ENCODE measurements at regions not wholly inside any gene's neighbourhood (a gene's known extent, or its start where the extent isn't known, plus 50 kb on each side); places are given as distances from the start of the nearest gene placed in this dataset.

- DNase-seq (ENCODE audit: low spot score, unreplicated experiment), result no peak
- no peaks in the 10 kb centered on the region for H3K36me3 Mint-ChIP-seq (ENCODE audit: insufficient read depth)
- H3K27me3 Mint-ChIP-seq, result no peaks in the 10 kb centered on the region
- TF ChIP-seq, protein P1, sequence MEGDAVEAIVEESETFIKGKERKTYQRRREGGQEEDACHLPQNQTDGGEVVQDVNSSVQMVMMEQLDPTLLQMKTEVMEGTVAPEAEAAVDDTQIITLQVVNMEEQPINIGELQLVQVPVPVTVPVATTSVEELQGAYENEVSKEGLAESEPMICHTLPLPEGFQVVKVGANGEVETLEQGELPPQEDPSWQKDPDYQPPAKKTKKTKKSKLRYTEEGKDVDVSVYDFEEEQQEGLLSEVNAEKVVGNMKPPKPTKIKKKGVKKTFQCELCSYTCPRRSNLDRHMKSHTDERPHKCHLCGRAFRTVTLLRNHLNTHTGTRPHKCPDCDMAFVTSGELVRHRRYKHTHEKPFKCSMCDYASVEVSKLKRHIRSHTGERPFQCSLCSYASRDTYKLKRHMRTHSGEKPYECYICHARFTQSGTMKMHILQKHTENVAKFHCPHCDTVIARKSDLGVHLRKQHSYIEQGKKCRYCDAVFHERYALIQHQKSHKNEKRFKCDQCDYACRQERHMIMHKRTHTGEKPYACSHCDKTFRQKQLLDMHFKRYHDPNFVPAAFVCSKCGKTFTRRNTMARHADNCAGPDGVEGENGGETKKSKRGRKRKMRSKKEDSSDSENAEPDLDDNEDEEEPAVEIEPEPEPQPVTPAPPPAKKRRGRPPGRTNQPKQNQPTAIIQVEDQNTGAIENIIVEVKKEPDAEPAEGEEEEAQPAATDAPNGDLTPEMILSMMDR (IDR thresholded peaks at IDR 0.05; ENCODE audit: unreplicated experiment), result no peak
- no peaks in the 10 kb centered on the region for H3K4me1 Mint-ChIP-seq (ENCODE audit: low read depth)
- H3K27ac Mint-ChIP-seq, result no peak overlapping the region
- H3K9me3 Mint-ChIP-seq (ENCODE audit: low read depth), result no peaks in the 10 kb centered on the region
- no peak overlapping the region for H3K4me3 Mint-ChIP-seq (ENCODE audit: low read depth)
Measured at GRCh38 chr2:145029873-145030272, 510.0 kb upstream of the ZEB2 start.

DNA sequence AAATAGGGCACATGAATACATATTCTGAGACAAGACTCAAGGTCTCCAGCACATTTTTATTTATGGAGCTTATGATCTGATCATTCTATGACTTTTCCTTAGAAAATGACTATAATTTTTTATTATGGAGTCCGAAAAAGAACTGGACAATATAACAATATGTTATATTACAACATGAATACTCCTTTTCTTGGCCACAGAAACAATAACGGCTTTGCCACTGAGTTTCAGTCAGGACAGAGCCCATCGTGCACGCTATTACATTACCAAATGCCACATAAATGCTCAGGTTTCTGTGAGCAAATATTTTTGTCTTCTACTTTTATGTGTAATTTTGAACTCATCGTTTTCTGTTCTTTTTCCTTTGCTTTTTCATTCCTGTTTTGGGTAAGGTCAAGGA is 509.2 kb upstream of the ZEB2 start:
- H3K4me1 Mint-ChIP-seq (ENCODE audit: low read depth), result no peaks in the 10 kb centered on the region
- no peak overlapping the region for H3K4me3 Mint-ChIP-seq (ENCODE audit: low read depth)

GRCh38 chr2:145028101-145028920 is 508.4 kb upstream of the ZEB2 start:
- H3K4me1 Mint-ChIP-seq (ENCODE audit: low read depth), result no peaks in the 10 kb centered on the region
- TF ChIP-seq, protein P1 (IDR thresholded peaks at IDR 0.05; ENCODE audit: unreplicated experiment), result no peak
- H3K36me3 Mint-ChIP-seq (ENCODE audit: insufficient read depth), result no peaks in the 10 kb centered on the region
- no peak for DNase-seq (ENCODE audit: low spot score, unreplicated experiment)
- H3K27me3 Mint-ChIP-seq, result no peaks in the 10 kb centered on the region
- no peak overlapping the region for H3K4me3 Mint-ChIP-seq (ENCODE audit: low read depth)
- H3K27ac Mint-ChIP-seq, result no peak overlapping the region
- no peaks in the 10 kb centered on the region for H3K9me3 Mint-ChIP-seq (ENCODE audit: low read depth)

More for the DNA sequence above, 509.2 kb upstream of the ZEB2 start:
- H3K9me3 Mint-ChIP-seq (ENCODE audit: low read depth), result no peaks in the 10 kb centered on the region
- no peaks in the 10 kb centered on the region for H3K36me3 Mint-ChIP-seq (ENCODE audit: insufficient read depth)
- H3K27ac Mint-ChIP-seq, result no peak overlapping the region
- TF ChIP-seq, protein P1 (IDR thresholded peaks at IDR 0.05; ENCODE audit: unreplicated experiment), result no peak
- H3K27me3 Mint-ChIP-seq, result no peaks in the 10 kb centered on the region
- DNase-seq (ENCODE audit: low spot score, unreplicated experiment), result no peak

- Mint-ChIP-seq H3K27ac (no peak overlapping the region), H3K4me1 (ENCODE audit: low read depth) (no peaks in the 10 kb centered on the region), H3K4me3 (ENCODE audit: low read depth) (no peak overlapping the region), H3K9me3 (ENCODE audit: low read depth) (no peaks in the 10 kb centered on the region), H3K27me3 (no peaks in the 10 kb centered on the region), H3K36me3 (ENCODE audit: insufficient read depth) (no peaks in the 10 kb centered on the region)
- TF ChIP-seq, protein P1 (IDR thresholded peaks at IDR 0.05; ENCODE audit: unreplicated experiment), result no peak
- DNase-seq (ENCODE audit: low spot score, unreplicated experiment), result no peak
Measured at GRCh38 chr2:145026456-145027455, 506.8 kb upstream of the ZEB2 start.

- Mint-ChIP-seq H3K4me3 (ENCODE audit: low read depth) (no peak overlapping the region), H3K36me3 (ENCODE audit: insufficient read depth) (no peaks in the 10 kb centered on the region), H3K27ac (no peak overlapping the region), H3K27me3 (no peaks in the 10 kb centered on the region), H3K9me3 (ENCODE audit: low read depth) (no peaks in the 10 kb centered on the region), H3K4me1 (ENCODE audit: low read depth) (no peaks in the 10 kb centered on the region)
- DNase-seq (ENCODE audit: low spot score, unreplicated experiment), result no peak
- TF ChIP-seq, protein P1 (IDR thresholded peaks at IDR 0.05; ENCODE audit: unreplicated experiment), result no peak
Measured at GRCh38 chr2:145025382-145025781, 505.5 kb upstream of the ZEB2 start.

Data from progenitor cell of endocrine pancreas (in vitro differentiated cells).